A549 (cell line): ENCODE measurements at regions not wholly inside any gene's neighbourhood (a gene's known extent, or its start where the extent isn't known, plus 50 kb on each side); places are given as distances from the start of the nearest gene placed in this dataset.

ENCODE experiments used
- ATAC-seq, 2 experiments: fragments of 200-7000 bp in 1 of 2; fragments of >200 bp in 1 of 2; cut with Nextera tagmentation in 1 of 2; cut with Tn5 transposase in 1 of 2; 3 replicates each; pipeline versions ENCODE4 v1.8.0 to v1.9.1; 2018 to 2020; ENCODE audit warnings: mild to moderate bottlenecking in 1 of 2, moderate library complexity in 1 of 2
- CTCF ChIA-PET: fragments of 300-600 bp; sonication (Branson Sonifier 250); formaldehyde crosslinking; extraction: SDS; loops from one replicate; lab custom pipeline; 2021; ENCODE audit warnings: antibody characterized with exemption, inconsistent platforms; lab: Yijun Ruan, JAX
- POLR2A ChIA-PET: fragments of 350-600 bp; formaldehyde crosslinking; extraction: SDS; loops from one replicate; lab custom pipeline; 2021; ENCODE audit warnings: antibody characterized with exemption, inconsistent platforms; lab: Yijun Ruan, JAX
- DNase-seq, 2 experiments: peaks; one replicate each; pipeline versions ENCODE4 v3.0.0 to v3.0.0-alpha.2; 2011 to 2016; ENCODE audit warnings: low read depth in 1 of 2, low spot score in 1 of 2
- FAIRE-seq: peaks from 2 replicates; lab custom pipeline; 2011; peaks lifted over from hg19 to GRCh38; lab: Jason Lieb, UNC
- H3K27ac ChIP-seq, 2 experiments: fragments of >200 bp; sonication (Bioruptor Twin); formaldehyde crosslinking; 3 replicates each; pipeline ENCODE4 v1.5.1; 2016 to 2017
- H3K4me1 ChIP-seq: fragments of >200 bp; sonication (Bioruptor Twin); formaldehyde crosslinking; 3 replicates; pipeline ENCODE4 v1.6.1; 2016
- H3K4me2 ChIP-seq: fragments of >200 bp; sonication (Bioruptor Twin); formaldehyde crosslinking; 3 replicates; pipeline ENCODE4 v1.6.1; 2016
- H3K4me3 ChIP-seq: fragments of >200 bp; sonication (Bioruptor Twin); formaldehyde crosslinking; 3 replicates; pipeline ENCODE4 v1.5.1; 2016
- H3K9me3 ChIP-seq: fragments of >200 bp; sonication (Bioruptor Twin); formaldehyde crosslinking; 3 replicates; pipeline ENCODE4 v1.6.1; 2016
- BHLHE40 ChIP-seq: IDR thresholded peaks from 2 replicates; pipeline ENCODE4 v1.6.1; 2012; ENCODE audit warnings: low read depth, low read length, inconsistent platforms
- CBX8 ChIP-seq: fragments of 200-600 bp; sonication (generic); IDR thresholded peaks from 2 replicates; pipeline ENCODE4 v1.6.1; 2016
- CEBPB ChIP-seq, 2 experiments: fragments of >200 bp in 1 of 2; sonication (Bioruptor Twin) in 1 of 2; formaldehyde crosslinking in 1 of 2; IDR thresholded peaks; 2 replicates each; pipeline ENCODE4 v1.6.1; 2012 to 2016
- EHF ChIP-seq: fragments of 250-450 bp; sonication (Bioruptor Pico); IDR thresholded peaks from 2 replicates; pipeline ENCODE4 v1.5.0; 2020; ENCODE audit warnings: mild to moderate bottlenecking
- EP300 ChIP-seq, 2 experiments: fragments of >200 bp; sonication (Bioruptor Twin); formaldehyde crosslinking; IDR thresholded peaks; 2 replicates in 1 of 2; 3 replicates in 1 of 2; pipeline ENCODE4 v1.6.1; 2016 to 2017
- FOSL2 ChIP-seq, 2 experiments: fragments of 450-650 bp in 1 of 2; fragments of >200 bp in 1 of 2; sonication (Bioruptor Twin) in 1 of 2; formaldehyde crosslinking; IDR thresholded peaks; 2 replicates each; pipeline versions ENCODE4 v1.5.0 to v1.6.1; 2016 to 2020; ENCODE audit warnings: mild to moderate bottlenecking in 1 of 2, moderate library complexity in 1 of 2
- FOXS1 ChIP-seq: fragments of 250-450 bp; sonication (Bioruptor Pico); IDR thresholded peaks from 2 replicates; pipeline ENCODE4 v1.5.0; 2020; ENCODE audit warnings: mild to moderate bottlenecking, moderate library complexity
- GATA3 ChIP-seq: IDR thresholded peaks from 2 replicates; pipeline ENCODE4 v1.6.1; 2012; ENCODE audit warnings: borderline replicate concordance
- HDAC2 ChIP-seq: fragments of 200-600 bp; sonication (generic); IDR thresholded peaks from 2 replicates; pipeline ENCODE4 v1.6.1; 2016
- HEYL ChIP-seq: fragments of 250-450 bp; sonication (Bioruptor Pico); IDR thresholded peaks from 2 replicates; pipeline ENCODE4 v1.8.0; 2021; ENCODE audit warnings: mild to moderate bottlenecking, moderate library complexity
- HMGXB4 ChIP-seq: fragments of 250-450 bp; sonication (Bioruptor Pico); IDR thresholded peaks from 2 replicates; pipeline ENCODE4 v1.5.0; 2021; ENCODE audit warnings: mild to moderate bottlenecking, moderate library complexity, borderline replicate concordance
- HOXA7 ChIP-seq: fragments of 250-450 bp; sonication (Bioruptor Pico); IDR thresholded peaks from 2 replicates; pipeline ENCODE4 v1.5.0; 2020; ENCODE audit warnings: mild to moderate bottlenecking, moderate library complexity
- HOXB5 ChIP-seq: fragments of 250-450 bp; sonication (Bioruptor Pico); IDR thresholded peaks from 2 replicates; pipeline ENCODE4 v1.5.0; 2020; ENCODE audit warnings: mild to moderate bottlenecking, moderate library complexity
- JUN ChIP-seq, 2 experiments: fragments of >200 bp; sonication (Bioruptor Twin); formaldehyde crosslinking; IDR thresholded peaks; 2 replicates in 1 of 2; 3 replicates in 1 of 2; pipeline ENCODE4 v1.6.1; 2016 to 2017
- KDM1A ChIP-seq: fragments of 200-600 bp; sonication (generic); IDR thresholded peaks from 2 replicates; pipeline ENCODE4 v1.6.1; 2016; ENCODE audit warnings: low read depth, mild to moderate bottlenecking
- MAFK ChIP-seq: fragments of 450-650 bp; IDR thresholded peaks from 2 replicates; pipeline ENCODE4 v1.6.1; 2014; ENCODE audit not compliant: partially characterized antibody
- MAX ChIP-seq: IDR thresholded peaks from 2 replicates; pipeline ENCODE4 v1.6.1; 2012
- MAZ ChIP-seq: fragments of 150-350 bp; IDR thresholded peaks from 2 replicates; pipeline ENCODE4 v1.6.1; 2014; ENCODE audit warnings: antibody characterized with exemption, low read depth, low read length, borderline replicate concordance
- MYC ChIP-seq: IDR thresholded peaks from 2 replicates; pipeline ENCODE4 v1.6.1; 2012; ENCODE audit warnings: mild to moderate bottlenecking, inconsistent platforms, low read length, improper control_type of control experiment, borderline replicate concordance
- PHF8 ChIP-seq: fragments of 200-600 bp; sonication (generic); IDR thresholded peaks from 2 replicates; pipeline ENCODE4 v1.6.1; 2016; ENCODE audit warnings: low read depth, mild to moderate bottlenecking, antibody characterized with exemption, moderate library complexity, borderline replicate concordance
- POLR2A ChIP-seq: IDR thresholded peaks from 2 replicates; pipeline ENCODE4 v1.6.1; 2012; ENCODE audit warnings: mild to moderate bottlenecking, low read length
- RNF2 ChIP-seq: fragments of 200-600 bp; sonication (generic); IDR thresholded peaks from 2 replicates; pipeline ENCODE4 v1.6.1; 2016; ENCODE audit warnings: low read depth, mild to moderate bottlenecking, antibody characterized with exemption, moderate library complexity, borderline replicate concordance
- SMC3 ChIP-seq: fragments of >200 bp; sonication (Bioruptor Twin); formaldehyde crosslinking; IDR thresholded peaks from 3 replicates; pipeline ENCODE4 v1.6.1; 2018; ENCODE audit warnings: inconsistent platforms
- SREBF2 ChIP-seq: fragments of 450-650 bp; IDR thresholded peaks from 2 replicates; pipeline ENCODE4 v1.6.1; 2014; ENCODE audit warnings: mild to moderate bottlenecking, moderate library complexity
- USF2 ChIP-seq: fragments of 450-650 bp; IDR thresholded peaks from 2 replicates; pipeline ENCODE4 v1.6.1; 2014; ENCODE audit warnings: antibody characterized with exemption
- ZFP36 ChIP-seq: fragments of 450-650 bp; IDR thresholded peaks from 2 replicates; pipeline ENCODE4 v1.6.1; 2014; ENCODE audit warnings: borderline replicate concordance; ENCODE audit not compliant: partially characterized antibody
- WGBS: methylation state at CpG from one replicate; pipeline ENCODE4 v1.1.6; 2017; ENCODE audit errors: missing lambda C conversion rate; 5-methylcytosine and 5-hydroxymethylcytosine counted together
- TF ChIP-seq, protein P1 (sequence below): fragments of 200-600 bp; sonication (generic); IDR thresholded peaks from 2 replicates; pipeline ENCODE4 v1.6.1; 2016; ENCODE audit warnings: antibody characterized with exemption, mild to moderate bottlenecking, moderate library complexity

GRCh38 chr3:95506174-95506573, 1308.2 kb upstream of the EPHA6 start:
- H3K4me1 ChIP-seq, result no peaks in the 10 kb centered on the region
- no peak overlapping the region for H3K27ac ChIP-seq
- no peaks in the 10 kb centered on the region for H3K9me3 ChIP-seq
- TF ChIP-seq HOXA7, result no peak
- TF ChIP-seq SMC3, result no peak
- TF ChIP-seq FOSL2 (IDR thresholded peaks at IDR 0.05), result no peak
- TF ChIP-seq FOSL2 (CRISPR knock-in tag; IDR thresholded peaks at IDR 0.05), result no peak
- no peak for TF ChIP-seq HOXB5
- no peak for TF ChIP-seq GATA3
- TF ChIP-seq MAZ, result no peak
- no peak for TF ChIP-seq MYC
- TF ChIP-seq ZFP36, result no peak
- TF ChIP-seq EHF, result no peak
- TF ChIP-seq KDM1A, result no peak
- no peak for TF ChIP-seq EP300 (IDR thresholded peaks at IDR 0.05)
- TF ChIP-seq, protein P1, sequence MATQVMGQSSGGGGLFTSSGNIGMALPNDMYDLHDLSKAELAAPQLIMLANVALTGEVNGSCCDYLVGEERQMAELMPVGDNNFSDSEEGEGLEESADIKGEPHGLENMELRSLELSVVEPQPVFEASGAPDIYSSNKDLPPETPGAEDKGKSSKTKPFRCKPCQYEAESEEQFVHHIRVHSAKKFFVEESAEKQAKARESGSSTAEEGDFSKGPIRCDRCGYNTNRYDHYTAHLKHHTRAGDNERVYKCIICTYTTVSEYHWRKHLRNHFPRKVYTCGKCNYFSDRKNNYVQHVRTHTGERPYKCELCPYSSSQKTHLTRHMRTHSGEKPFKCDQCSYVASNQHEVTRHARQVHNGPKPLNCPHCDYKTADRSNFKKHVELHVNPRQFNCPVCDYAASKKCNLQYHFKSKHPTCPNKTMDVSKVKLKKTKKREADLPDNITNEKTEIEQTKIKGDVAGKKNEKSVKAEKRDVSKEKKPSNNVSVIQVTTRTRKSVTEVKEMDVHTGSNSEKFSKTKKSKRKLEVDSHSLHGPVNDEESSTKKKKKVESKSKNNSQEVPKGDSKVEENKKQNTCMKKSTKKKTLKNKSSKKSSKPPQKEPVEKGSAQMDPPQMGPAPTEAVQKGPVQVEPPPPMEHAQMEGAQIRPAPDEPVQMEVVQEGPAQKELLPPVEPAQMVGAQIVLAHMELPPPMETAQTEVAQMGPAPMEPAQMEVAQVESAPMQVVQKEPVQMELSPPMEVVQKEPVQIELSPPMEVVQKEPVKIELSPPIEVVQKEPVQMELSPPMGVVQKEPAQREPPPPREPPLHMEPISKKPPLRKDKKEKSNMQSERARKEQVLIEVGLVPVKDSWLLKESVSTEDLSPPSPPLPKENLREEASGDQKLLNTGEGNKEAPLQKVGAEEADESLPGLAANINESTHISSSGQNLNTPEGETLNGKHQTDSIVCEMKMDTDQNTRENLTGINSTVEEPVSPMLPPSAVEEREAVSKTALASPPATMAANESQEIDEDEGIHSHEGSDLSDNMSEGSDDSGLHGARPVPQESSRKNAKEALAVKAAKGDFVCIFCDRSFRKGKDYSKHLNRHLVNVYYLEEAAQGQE, result no peak
- TF ChIP-seq MAX, result no peak
- no peak for TF ChIP-seq MAFK
- TF ChIP-seq PHF8, result no peak
- TF ChIP-seq JUN (IDR thresholded peaks at IDR 0.05), result no peak
- no peak for TF ChIP-seq HDAC2
- no peak for TF ChIP-seq SREBF2
- TF ChIP-seq CBX8, result no peak
- H3K4me3 ChIP-seq, result no peak overlapping the region
- CTCF ChIA-PET, result no interaction called here
- FAIRE-seq (no peak), ATAC-seq (no peak), DNase-seq (no peak)
- 39% methylated on average over 1 of the region's 1 CpG for WGBS
- POLR2A ChIA-PET, result no interaction called here
- H3K4me2 ChIP-seq, result no peak overlapping the region

DNA sequence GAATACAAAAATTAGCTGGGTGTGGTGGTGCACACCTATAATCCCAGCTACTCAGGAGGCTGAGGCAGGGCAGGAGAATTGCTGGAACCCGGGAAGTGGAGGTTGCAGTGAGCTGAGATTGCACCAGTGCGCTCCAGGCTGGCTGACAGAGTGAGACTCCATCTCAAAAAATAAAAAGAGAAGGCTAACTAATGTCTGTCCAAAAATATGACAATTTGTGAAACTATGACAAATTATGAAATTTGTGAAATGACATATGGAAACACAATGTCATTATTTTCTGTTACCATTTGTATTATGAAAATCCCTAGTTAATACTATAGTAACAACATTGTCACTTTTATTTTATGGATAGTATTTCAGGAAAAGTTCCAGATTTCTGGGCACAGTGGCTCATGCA, 1306.3 kb upstream of the EPHA6 start:
- Histone ChIP-seq H3K4me1 (no peaks in the 10 kb centered on the region), H3K27ac (no peak overlapping the region), H3K9me3 (no peaks in the 10 kb centered on the region), H3K4me3 (no peak overlapping the region), H3K4me2 (no peak overlapping the region)
- no peak for DNase-seq
- POLR2A ChIA-PET, result no interaction called here
- no peak for TF ChIP-seq FOXS1 (CRISPR knock-in tag)
- TF ChIP-seq CEBPB (IDR thresholded peaks at IDR 0.05), result no peak
- TF ChIP-seq HMGXB4 (CRISPR knock-in tag), result no peak
- TF ChIP-seq JUN (IDR thresholded peaks at IDR 0.05), result no peak
- no peak for TF ChIP-seq POLR2A
- no peak for TF ChIP-seq BHLHE40
- no peak for TF ChIP-seq USF2
- TF ChIP-seq HEYL, result no peak
- no peak for TF ChIP-seq RNF2
- no peak for ATAC-seq
- CTCF ChIA-PET, result no interaction called here
- 53% methylated on average over 2 of the region's 2 CpGs for WGBS
- no peak for FAIRE-seq
